Activated CD8-positive, alpha-beta T cell treated with anti-CD3 and anti-CD28 coated beads for 36 hours (primary cell): ENCODE measurements at regions not wholly inside any gene's neighbourhood (a gene's known extent, or its start where the extent isn't known, plus 50 kb on each side); places are given as distances from the start of the nearest gene placed in this dataset.

Experiments used
- ATAC-seq: fragments of 200-7000 bp; cut with Tn5 transposase; one replicate; pipeline ENCODE4 v1.10.0; 2021; ENCODE audit warnings: mild to moderate bottlenecking, moderate library complexity
- CTCF ChIA-PET: fragments of 350-600 bp; sonication (Branson Sonifier 250); formaldehyde crosslinking; loops from one replicate; lab custom pipeline; 2021; ENCODE audit warnings: antibody characterized with exemption; lab: Charles Lee
- POLR2A ChIA-PET: fragments of 350-600 bp; sonication (Branson Sonifier 250); formaldehyde crosslinking; loops from one replicate; lab custom pipeline; 2021; ENCODE audit warnings: antibody characterized with exemption; lab: Charles Lee
- DNase-seq: peaks from one replicate; pipeline ENCODE4 v3.0.0-alpha.2; 2020
- H3K27ac Mint-ChIP-seq: one replicate; pipeline ENCODE4 v1.8.0; 2021; ENCODE audit warnings: mild to moderate bottlenecking, mixed read lengths
- H3K27me3 Mint-ChIP-seq: one replicate; pipeline ENCODE4 v1.8.0; 2021; ENCODE audit warnings: mixed read lengths
- H3K36me3 Mint-ChIP-seq: one replicate; pipeline ENCODE4 v1.8.0; 2021; ENCODE audit warnings: low read depth, mixed read lengths
- H3K4me1 Mint-ChIP-seq: one replicate; pipeline ENCODE4 v1.8.0; 2021; ENCODE audit warnings: low read depth, mixed read lengths
- H3K4me3 Mint-ChIP-seq: one replicate; pipeline ENCODE4 v1.8.0; 2021; ENCODE audit warnings: mild to moderate bottlenecking, moderate library complexity, mixed read lengths
- H3K9me3 Mint-ChIP-seq: one replicate; pipeline ENCODE4 v1.8.0; 2021; ENCODE audit warnings: mixed read lengths
- intact Hi-C: fragments of 100-400 bp; cut with micrococcal nuclease; formaldehyde crosslinking; loops from one replicate; pipeline ENCODE4 v1.10.0; 2022
- TF ChIP-seq, protein P1 (sequence below): fragments of 200-600 bp; IDR thresholded peaks from one replicate; pipeline ENCODE4 v1.8.0; 2022; ENCODE audit warnings: antibody characterized with exemption, mild to moderate bottlenecking

DNA sequence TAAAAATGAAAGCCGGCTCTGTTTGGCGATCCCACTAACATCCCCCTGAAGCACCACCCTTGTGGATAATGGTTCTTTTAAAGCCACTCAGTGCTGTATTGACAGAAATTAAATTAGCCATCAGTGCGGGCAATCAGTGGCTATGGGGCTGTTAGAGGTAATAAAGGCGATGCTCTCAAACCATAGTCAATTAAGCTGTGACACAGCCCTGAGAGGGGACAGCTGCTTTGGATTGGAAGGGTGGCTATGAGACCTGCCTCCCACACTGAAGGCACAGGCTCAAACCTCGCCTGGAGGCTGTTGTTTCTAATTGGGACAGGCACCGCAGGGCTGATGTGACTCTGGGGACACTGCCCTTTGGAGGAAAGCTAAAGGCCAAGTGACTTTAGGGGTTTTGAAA is 562.2 kb downstream of the VRK1 start:
- H3K9me3 Mint-ChIP-seq = no peaks in the 10 kb centered on the region
- intact Hi-C loops = no loop called here
- no peaks in the 10 kb centered on the region for H3K4me1 Mint-ChIP-seq
- H3K36me3 Mint-ChIP-seq = no peaks in the 10 kb centered on the region
- ChIA-PET POLR2A (interaction anchor here (1.0 kb wide), 1 partner anchor 19 kb away, joined by 3 read pairs; no protein-coding TSS in a partner anchor), CTCF (no interaction called here)
- ATAC-seq (no peak), DNase-seq (no peak)
- no peak overlapping the region for H3K27ac Mint-ChIP-seq
- no peaks in the 10 kb centered on the region for H3K27me3 Mint-ChIP-seq
- no peak overlapping the region for H3K4me3 Mint-ChIP-seq
- TF ChIP-seq, protein P1, sequence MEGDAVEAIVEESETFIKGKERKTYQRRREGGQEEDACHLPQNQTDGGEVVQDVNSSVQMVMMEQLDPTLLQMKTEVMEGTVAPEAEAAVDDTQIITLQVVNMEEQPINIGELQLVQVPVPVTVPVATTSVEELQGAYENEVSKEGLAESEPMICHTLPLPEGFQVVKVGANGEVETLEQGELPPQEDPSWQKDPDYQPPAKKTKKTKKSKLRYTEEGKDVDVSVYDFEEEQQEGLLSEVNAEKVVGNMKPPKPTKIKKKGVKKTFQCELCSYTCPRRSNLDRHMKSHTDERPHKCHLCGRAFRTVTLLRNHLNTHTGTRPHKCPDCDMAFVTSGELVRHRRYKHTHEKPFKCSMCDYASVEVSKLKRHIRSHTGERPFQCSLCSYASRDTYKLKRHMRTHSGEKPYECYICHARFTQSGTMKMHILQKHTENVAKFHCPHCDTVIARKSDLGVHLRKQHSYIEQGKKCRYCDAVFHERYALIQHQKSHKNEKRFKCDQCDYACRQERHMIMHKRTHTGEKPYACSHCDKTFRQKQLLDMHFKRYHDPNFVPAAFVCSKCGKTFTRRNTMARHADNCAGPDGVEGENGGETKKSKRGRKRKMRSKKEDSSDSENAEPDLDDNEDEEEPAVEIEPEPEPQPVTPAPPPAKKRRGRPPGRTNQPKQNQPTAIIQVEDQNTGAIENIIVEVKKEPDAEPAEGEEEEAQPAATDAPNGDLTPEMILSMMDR = no peak

- POLR2A ChIA-PET = no interaction called here
Measured at GRCh38 chr14:97361181-97361580, 564.0 kb downstream of the VRK1 start.

GRCh38 chr14:97361958-97362357 is 564.8 kb downstream of the VRK1 start:
- intact Hi-C loops = no loop called here
- Mint-ChIP-seq H3K27me3 (no peaks in the 10 kb centered on the region), H3K4me3 (no peak overlapping the region), H3K27ac (no peak overlapping the region), H3K4me1 (no peaks in the 10 kb centered on the region), H3K9me3 (no peaks in the 10 kb centered on the region), H3K36me3 (no peaks in the 10 kb centered on the region)
- no peak for DNase-seq
- ATAC-seq = no peak
- TF ChIP-seq, protein P1 = no peak
- ChIA-PET POLR2A (interaction anchor here (0.6 kb wide), 1 partner anchor 543 kb away, joined by 3 read pairs; no protein-coding TSS in a partner anchor), CTCF (no interaction called here)

More at GRCh38 chr14:97361181-97361580, 564.0 kb downstream of the VRK1 start:
- CTCF ChIA-PET = no interaction called here
- intact Hi-C loops = no loop called here
- no peaks in the 10 kb centered on the region for H3K36me3 Mint-ChIP-seq
- TF ChIP-seq, protein P1 = no peak
- no peaks in the 10 kb centered on the region for H3K4me1 Mint-ChIP-seq
- no peaks in the 10 kb centered on the region for H3K9me3 Mint-ChIP-seq
- DNase-seq (no peak), ATAC-seq (no peak)
- no peaks in the 10 kb centered on the region for H3K27me3 Mint-ChIP-seq
- H3K27ac Mint-ChIP-seq = no peak overlapping the region
- no peak overlapping the region for H3K4me3 Mint-ChIP-seq

- Mint-ChIP-seq H3K4me1 (no peaks in the 10 kb centered on the region), H3K9me3 (no peaks in the 10 kb centered on the region), H3K27me3 (no peaks in the 10 kb centered on the region), H3K4me3 (no peak overlapping the region), H3K27ac (no peak overlapping the region), H3K36me3 (no peaks in the 10 kb centered on the region)
- intact Hi-C loops = no loop called here
- ChIA-PET CTCF (interaction anchor here (1.8 kb wide), 1 partner anchor 8 kb away, joined by 4 read pairs; no protein-coding TSS in a partner anchor), POLR2A (no interaction called here)
- ATAC-seq = no peak
- no peak for DNase-seq
- TF ChIP-seq, protein P1 = no peak
Measured at GRCh38 chr14:97366400-97366799, 569.2 kb downstream of the VRK1 start.

DNA sequence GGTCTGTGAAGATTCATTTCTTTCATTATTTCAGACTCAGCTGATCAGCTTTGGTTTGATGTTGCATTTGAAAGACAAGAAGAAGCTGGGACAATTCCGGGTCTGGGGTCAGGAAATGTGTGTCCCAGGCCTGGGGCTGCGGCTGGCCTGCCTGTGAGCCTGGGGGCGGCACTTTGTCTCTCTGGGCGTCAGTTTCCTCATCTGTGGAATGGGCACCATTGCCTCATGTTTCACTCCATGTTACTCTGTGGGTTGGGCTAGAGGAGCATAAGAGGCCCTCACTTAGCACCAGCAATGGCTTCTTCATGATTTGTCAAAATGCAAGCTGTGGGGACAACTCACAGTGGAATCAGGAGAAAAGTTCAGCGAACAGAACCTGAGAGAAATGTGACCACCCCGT is 570.1 kb downstream of the VRK1 start:
- intact Hi-C loops = no loop called here
- ChIA-PET POLR2A (no interaction called here), CTCF (interaction anchor here (1.8 kb wide), 1 partner anchor 9 kb away, joined by 4 read pairs; no protein-coding TSS in a partner anchor)
- Mint-ChIP-seq H3K27me3 (no peaks in the 10 kb centered on the region), H3K4me1 (no peaks in the 10 kb centered on the region), H3K9me3 (no peaks in the 10 kb centered on the region), H3K36me3 (no peaks in the 10 kb centered on the region), H3K4me3 (no peak overlapping the region), H3K27ac (no peak overlapping the region)
- ATAC-seq (no peak), DNase-seq (no peak)
- TF ChIP-seq, protein P1 = no peak
